AG04450 (cell line): ENCODE measurements at regions not wholly inside any gene's neighbourhood (a gene's known extent, or its start where the extent isn't known, plus 50 kb on each side); places are given as distances from the start of the nearest gene placed in this dataset.

Experiments
- CTCF ChIA-PET: fragments of 300-600, 350-600 bp; formaldehyde crosslinking; extraction: SDS; loops from one replicate; lab custom pipeline; 2022; ENCODE audit warnings: antibody characterized with exemption, inconsistent platforms; lab: Charles Lee
- POLR2A ChIA-PET: fragments of 350-600 bp; formaldehyde crosslinking; extraction: SDS; loops from one replicate; lab custom pipeline; 2021; ENCODE audit warnings: antibody characterized with exemption, inconsistent platforms; lab: Yijun Ruan, JAX
- DNase-seq: peaks from one replicate; pipeline ENCODE4 v3.0.0-alpha.2; 2011; ENCODE audit warnings: low read depth, low spot score
- H3K27ac ChIP-seq: one replicate; pipeline ENCODE4 v1.5.1; 2012; ENCODE audit warnings: low read depth, low read length, control low read depth
- H3K27me3 ChIP-seq: one replicate; pipeline ENCODE4 v1.6.0; 2012; ENCODE audit warnings: low read length; ENCODE audit not compliant: control insufficient read depth, insufficient read depth
- H3K4me3 ChIP-seq: 2 replicates; pipeline ENCODE4 v1.5.1; 2011; ENCODE audit warnings: mild to moderate bottlenecking, low read depth, low read length, control low read depth
- H3K9me3 ChIP-seq: 2 replicates; pipeline ENCODE4 v1.5.1; 2012; ENCODE audit warnings: low read length; ENCODE audit not compliant: control insufficient read depth, insufficient read depth
- TF ChIP-seq, protein P1 (sequence below): IDR thresholded peaks from 2 replicates; pipeline ENCODE4 v1.5.1; 2011; ENCODE audit warnings: low read depth, low read length, control low read depth, inconsistent platforms

DNA sequence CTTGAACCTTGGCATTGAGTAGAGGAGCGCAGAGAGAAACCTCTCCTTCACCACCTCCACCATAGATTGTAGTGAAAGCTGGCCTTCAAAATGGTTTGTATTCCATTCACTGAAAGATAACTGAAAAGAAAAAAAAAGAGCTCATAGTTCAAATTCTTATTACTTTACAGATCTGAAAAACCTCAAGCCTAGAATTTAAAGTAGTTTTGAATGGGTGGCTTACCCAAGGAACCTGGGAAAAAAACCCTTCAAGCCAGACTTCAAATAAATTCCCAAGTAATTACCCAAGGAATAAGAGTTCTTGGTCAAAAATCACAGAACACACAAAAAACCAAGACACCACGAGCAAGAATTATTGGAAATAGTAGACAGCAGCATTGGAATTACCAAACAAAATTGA lies 83.6 kb upstream of the TMEM33 start:
- Histone ChIP-seq H3K27ac (no peak overlapping the region), H3K4me3 (no peak overlapping the region), H3K9me3 (no peaks in the 10 kb centered on the region), H3K27me3 (no peaks in the 10 kb centered on the region)
- ChIA-PET CTCF (no interaction called here), POLR2A (no interaction called here)
- DNase-seq, result no peak
- TF ChIP-seq, protein P1, sequence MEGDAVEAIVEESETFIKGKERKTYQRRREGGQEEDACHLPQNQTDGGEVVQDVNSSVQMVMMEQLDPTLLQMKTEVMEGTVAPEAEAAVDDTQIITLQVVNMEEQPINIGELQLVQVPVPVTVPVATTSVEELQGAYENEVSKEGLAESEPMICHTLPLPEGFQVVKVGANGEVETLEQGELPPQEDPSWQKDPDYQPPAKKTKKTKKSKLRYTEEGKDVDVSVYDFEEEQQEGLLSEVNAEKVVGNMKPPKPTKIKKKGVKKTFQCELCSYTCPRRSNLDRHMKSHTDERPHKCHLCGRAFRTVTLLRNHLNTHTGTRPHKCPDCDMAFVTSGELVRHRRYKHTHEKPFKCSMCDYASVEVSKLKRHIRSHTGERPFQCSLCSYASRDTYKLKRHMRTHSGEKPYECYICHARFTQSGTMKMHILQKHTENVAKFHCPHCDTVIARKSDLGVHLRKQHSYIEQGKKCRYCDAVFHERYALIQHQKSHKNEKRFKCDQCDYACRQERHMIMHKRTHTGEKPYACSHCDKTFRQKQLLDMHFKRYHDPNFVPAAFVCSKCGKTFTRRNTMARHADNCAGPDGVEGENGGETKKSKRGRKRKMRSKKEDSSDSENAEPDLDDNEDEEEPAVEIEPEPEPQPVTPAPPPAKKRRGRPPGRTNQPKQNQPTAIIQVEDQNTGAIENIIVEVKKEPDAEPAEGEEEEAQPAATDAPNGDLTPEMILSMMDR, result no peak

DNA sequence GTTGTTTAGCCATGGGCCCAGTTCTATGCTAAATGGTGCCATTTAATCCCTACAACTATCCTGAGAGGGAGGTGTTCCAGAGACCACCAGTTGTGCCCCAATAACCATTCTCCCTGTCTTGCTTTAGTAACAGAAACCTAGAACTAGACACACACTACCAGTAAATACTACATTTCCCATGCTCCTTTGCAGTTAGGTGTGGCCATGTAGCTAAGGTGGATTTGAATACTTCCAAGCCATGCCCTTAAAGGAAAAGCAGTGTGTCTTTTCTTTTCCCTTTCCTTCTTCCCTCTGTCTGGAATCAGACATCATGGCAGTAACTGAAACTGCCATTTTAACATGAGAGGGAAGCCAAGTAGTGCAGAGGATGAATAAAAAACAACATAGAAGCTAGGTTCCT lies 90.9 kb upstream of the TMEM33 start:
- POLR2A ChIA-PET, result no interaction called here
- Histone ChIP-seq H3K27ac (no peak overlapping the region), H3K27me3 (no peaks in the 10 kb centered on the region), H3K9me3 (no peaks in the 10 kb centered on the region), H3K4me3 (no peak overlapping the region)
- CTCF ChIA-PET, result no interaction called here
- TF ChIP-seq, protein P1, result no peak
- DNase-seq, result no peak

DNA sequence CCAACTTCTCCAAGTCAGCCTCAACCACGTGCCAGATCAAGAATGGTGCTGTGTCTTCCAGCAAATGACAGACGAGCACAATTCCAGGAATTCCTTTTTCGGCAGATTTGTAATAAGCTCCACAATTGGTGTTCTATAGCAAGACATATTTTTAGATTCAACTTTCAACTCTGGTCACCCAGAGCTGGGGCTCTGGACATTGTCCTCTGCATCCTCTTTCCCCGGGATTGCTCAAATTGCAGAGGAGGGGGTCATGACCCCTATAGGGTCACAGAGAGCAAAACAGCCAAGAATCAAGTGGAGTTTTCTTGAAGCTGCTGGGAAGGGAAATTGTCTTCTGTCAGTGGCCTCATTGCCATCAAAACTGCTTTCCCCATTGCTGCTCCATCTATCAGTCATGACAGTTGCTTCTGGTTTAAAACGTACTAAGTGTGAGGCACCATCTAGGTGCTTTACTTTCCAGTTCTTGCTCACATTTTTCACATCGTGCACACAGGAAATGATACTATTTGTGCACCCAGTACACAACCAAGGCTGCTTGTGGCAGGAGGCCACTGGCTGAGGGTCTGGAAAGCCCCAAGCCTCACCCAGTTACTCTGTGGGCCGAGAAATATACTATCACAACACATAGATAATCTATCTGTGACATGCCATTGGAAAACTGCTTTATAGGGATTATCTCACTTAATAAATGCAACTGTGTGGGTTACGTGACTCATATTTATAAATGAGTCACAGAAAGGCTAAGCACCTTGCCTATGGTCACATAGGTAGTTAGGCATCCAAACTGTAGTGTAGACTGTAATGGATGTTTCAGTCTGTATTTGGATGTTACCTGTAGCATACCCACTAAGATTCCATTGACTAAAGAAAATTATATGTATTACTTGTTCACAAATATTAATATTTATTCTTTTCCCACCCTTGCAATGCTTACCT lies 91.7 kb upstream of the PHOX2B start:
- ChIA-PET CTCF (interaction anchor here (1.0 kb wide), 1 partner anchor 122 kb away, joined by 3 read pairs; no protein-coding TSS in a partner anchor), POLR2A (no interaction called here)
- H3K4me3 ChIP-seq, result no peak overlapping the region
- no peak overlapping the region for H3K27ac ChIP-seq
- no peak for DNase-seq
- TF ChIP-seq, protein P1, result no peak
- H3K27me3 ChIP-seq, result no peaks in the 10 kb centered on the region
- H3K9me3 ChIP-seq, result no peaks in the 10 kb centered on the region

DNA sequence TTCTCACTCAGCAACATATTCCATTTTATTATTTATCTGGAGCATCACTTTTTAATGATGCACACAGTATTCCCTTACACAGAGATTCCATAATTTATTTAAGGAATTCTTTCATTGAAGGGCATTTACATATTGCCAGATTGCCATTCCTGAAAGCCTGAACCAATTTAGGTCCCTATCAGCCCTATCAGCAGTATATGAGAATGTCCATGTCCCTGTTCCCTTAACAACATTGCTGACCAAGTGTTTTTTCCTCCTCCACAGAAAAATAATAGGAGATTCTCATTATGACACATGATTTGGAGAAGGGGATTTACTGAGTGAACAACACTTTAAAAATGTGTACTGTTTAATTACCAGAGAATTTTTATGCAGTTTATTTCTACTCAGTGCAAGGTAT lies 90.1 kb upstream of the PHOX2B start:
- ChIA-PET POLR2A (no interaction called here), CTCF (no interaction called here)
- Histone ChIP-seq H3K27ac (no peak overlapping the region), H3K27me3 (no peaks in the 10 kb centered on the region), H3K9me3 (no peaks in the 10 kb centered on the region), H3K4me3 (no peak overlapping the region)
- TF ChIP-seq, protein P1, result no peak
- DNase-seq, result no peak

DNA sequence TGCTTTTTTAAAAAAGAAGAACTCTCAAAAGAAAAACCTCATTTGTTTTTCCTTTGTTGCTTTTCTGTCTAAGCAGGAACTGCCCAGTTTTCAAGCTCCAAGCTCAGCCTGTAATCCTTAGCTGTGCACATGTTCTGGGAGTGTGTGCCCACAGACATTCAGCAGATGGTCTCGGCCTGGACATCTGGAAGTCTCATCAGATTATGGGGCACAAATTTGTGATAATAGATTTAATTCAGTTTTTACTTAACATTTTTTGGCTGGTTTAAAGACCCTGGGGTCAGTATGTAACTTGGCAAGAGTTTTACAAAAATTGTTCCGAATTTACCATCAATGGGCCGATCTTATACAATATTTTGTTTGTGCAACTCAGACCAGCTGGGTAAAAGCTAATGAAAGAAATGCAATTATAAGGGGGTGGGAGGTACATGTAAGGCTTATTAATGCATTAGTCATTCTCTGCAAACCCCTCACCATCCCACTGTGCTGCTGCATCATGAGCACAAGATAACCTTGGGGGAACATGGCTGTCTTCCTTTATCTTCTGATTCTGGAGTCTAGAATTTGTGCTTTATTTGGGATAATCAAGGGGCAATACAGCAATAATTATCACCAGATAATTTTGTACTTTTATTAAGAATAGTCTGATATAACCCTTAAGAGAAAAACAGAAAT lies 86.9 kb upstream of the PHOX2B start:
- CTCF ChIA-PET, result no interaction called here
- no peak for DNase-seq
- Histone ChIP-seq H3K4me3 (no peak overlapping the region), H3K9me3 (no peaks in the 10 kb centered on the region), H3K27ac (no peak overlapping the region), H3K27me3 (no peaks in the 10 kb centered on the region)
- TF ChIP-seq, protein P1, result no peak
- POLR2A ChIA-PET, result no interaction called here
